RWPE1 (cell line): ENCODE measurements at regions not wholly inside any gene's neighbourhood (a gene's known extent, or its start where the extent isn't known, plus 50 kb on each side); places are given as distances from the start of the nearest gene placed in this dataset.

Source experiments
- CTCF ChIA-PET: fragments of 350-600 bp; sonication (Branson Sonifier 250); formaldehyde crosslinking; extraction: SDS; loops from one replicate; lab custom pipeline; 2021; lab: Yijun Ruan, JAX
- POLR2A ChIA-PET: fragments of 400-600 bp; formaldehyde crosslinking; extraction: SDS; loops from one replicate; lab custom pipeline; 2020; ENCODE audit warnings: antibody characterized with exemption; ENCODE audit not compliant: low non-redundant PET; lab: Yijun Ruan, JAX
- DNase-seq: peaks from one replicate; pipeline ENCODE4 v3.0.0; 2012; ENCODE audit warnings: low spot score
- H3K27ac ChIP-seq: fragments of 450-650 bp; 2 replicates; pipeline ENCODE4 v1.5.1; 2017
- CTCF ChIP-seq: fragments of 450-650 bp; conservative IDR thresholded peaks from 2 replicates; pipeline ENCODE4 v1.5.1; 2017; ENCODE audit warnings: low read depth, mild to moderate bottlenecking

DNA sequence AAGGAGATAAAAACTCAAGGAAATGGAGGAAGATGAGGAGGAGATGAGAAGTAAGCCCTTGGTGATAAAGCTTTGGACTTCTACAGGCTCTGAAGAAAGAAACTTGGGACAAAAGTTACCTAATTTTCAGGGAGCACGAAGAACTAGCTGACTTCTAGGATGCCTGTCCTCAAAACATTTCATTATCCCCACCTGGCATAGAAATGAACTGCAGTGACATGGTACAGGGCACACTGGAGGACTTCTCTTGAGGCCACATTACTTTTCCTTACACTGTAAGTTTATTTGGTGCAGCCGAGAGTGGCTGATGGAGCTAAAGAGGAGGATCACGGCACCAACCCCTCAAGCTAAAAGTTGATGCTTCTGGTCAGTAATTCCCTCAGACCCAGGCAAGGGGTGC, 269.5 kb upstream of the MSX2 start:
- ChIA-PET CTCF (interaction anchor here (0.6 kb wide), 1 partner anchor 1545 kb away, joined by 3 read pairs; no protein-coding TSS in a partner anchor), POLR2A (no interaction called here)
- no peak for DNase-seq
- no peak for TF ChIP-seq CTCF
- H3K27ac ChIP-seq = no peak overlapping the region

DNA sequence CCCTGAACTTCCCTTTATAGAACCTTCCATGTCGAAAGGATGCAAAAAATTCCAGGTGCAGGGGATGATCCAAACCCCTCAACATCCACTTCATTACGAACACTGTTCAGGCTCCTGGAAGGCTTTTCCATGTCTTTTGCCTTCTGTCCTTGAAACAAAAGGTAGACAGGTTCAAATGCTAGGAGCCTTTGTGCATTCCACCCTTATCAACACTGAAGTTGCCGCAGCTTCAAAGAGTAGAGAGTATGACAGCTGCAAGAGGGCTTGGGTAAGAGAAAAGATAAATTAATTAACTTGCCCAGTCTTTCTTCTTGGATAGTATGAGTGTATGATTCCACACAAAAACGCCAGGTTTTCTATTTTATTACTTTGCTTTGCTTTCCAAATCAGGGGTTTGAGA, 269.1 kb upstream of the MSX2 start:
- TF ChIP-seq CTCF = no peak
- ChIA-PET POLR2A (no interaction called here), CTCF (interaction anchor here (0.6 kb wide), 1 partner anchor 1545 kb away, joined by 3 read pairs; no protein-coding TSS in a partner anchor)
- no peak overlapping the region for H3K27ac ChIP-seq
- no peak for DNase-seq

- no peak overlapping the region for H3K27ac ChIP-seq
- ChIA-PET CTCF (no interaction called here), POLR2A (no interaction called here)
- no peak for DNase-seq
- TF ChIP-seq CTCF = no peak
Measured at GRCh38 chr5:174457141-174457678, 267.2 kb upstream of the MSX2 start.

- TF ChIP-seq CTCF = no peak
- CTCF ChIA-PET = no interaction called here
- POLR2A ChIA-PET = no interaction called here
- DNase-seq = no peak
- no peak overlapping the region for H3K27ac ChIP-seq
Measured at GRCh38 chr5:174459071-174459702, 265.2 kb upstream of the MSX2 start.

DNA sequence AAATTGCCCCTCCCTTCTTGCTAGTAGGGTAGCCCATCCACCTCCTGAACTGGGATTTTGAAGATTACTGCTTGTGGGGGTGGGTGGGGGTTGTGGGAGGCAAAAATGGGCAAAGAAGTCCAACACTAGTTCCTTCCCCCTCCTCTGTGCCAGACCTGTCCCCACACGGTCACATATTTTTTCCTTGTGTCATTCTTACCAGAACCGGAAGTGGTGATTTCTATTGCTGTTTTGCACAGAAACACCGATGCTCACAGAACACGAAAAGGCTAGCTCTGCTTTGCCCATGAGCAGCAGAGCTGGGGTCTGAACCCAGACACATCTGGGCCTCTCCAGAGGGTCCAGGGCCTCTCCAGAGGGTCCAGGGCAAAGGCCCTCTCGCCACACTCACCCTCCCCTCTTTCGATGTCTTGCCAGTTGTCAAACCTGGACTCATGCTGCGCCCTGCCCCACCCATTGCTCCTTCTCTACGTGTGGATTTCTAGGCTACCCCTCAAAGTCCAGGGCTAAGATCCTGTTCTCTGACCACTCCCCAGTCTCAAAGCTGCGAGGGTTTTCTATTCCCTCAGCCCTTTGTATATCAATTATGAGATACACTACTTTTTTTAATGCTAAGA, 264.4 kb upstream of the MSX2 start:
- peak overlapping the region; percentile 4; the same call in 1 of the 2 replicates for H3K27ac ChIP-seq
- no peak for DNase-seq
- no peak for TF ChIP-seq CTCF
- ChIA-PET POLR2A (no interaction called here), CTCF (no interaction called here)

DNA sequence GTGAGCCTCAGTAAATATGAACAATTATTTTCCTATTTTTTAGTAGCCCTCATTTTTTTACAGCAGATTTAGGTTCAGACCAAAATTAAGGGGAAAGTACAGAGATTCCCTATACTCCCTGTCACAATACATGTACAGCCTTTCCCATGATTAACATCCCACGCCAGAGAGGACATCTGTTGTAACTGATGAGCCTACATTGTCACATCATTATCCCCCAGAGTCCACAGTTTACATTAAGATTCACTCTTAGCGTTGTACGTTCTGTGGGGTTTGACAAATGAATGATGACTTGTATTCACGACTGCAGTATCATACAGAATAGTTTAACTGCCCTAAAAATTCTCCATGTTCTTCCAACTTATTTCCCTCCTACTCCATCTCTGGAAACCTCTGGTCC, 262.3 kb upstream of the MSX2 start:
- no peak for TF ChIP-seq CTCF
- DNase-seq = no peak
- H3K27ac ChIP-seq = no peak overlapping the region
- POLR2A ChIA-PET = no interaction called here
- CTCF ChIA-PET = interaction anchor here (0.5 to 0.6 kb wide), 2 partner anchors 353 to 395 kb away, joined by 3 read pairs; no protein-coding TSS in a partner anchor
